Activated CD8-positive, alpha-beta T cell treated with anti-CD3 and anti-CD28 coated beads for 36 hours (primary cell): ENCODE measurements at regions not wholly inside any gene's neighbourhood (a gene's known extent, or its start where the extent isn't known, plus 50 kb on each side); places are given as distances from the start of the nearest gene placed in this dataset.
"Not testable (repeated sequence)": the region's sequence is repeated elsewhere in the genome, so short reads cannot be mapped to it uniquely, and the experiment has no call there.

Experiments used
- ATAC-seq: fragments of 200-7000 bp; cut with Tn5 transposase; one replicate; pipeline ENCODE4 v1.10.0; 2021; ENCODE audit warnings: mild to moderate bottlenecking, moderate library complexity
- CTCF ChIA-PET: fragments of 350-600 bp; sonication (Branson Sonifier 250); formaldehyde crosslinking; loops from one replicate; lab custom pipeline; 2021; ENCODE audit warnings: antibody characterized with exemption; lab: Charles Lee
- POLR2A ChIA-PET: fragments of 350-600 bp; sonication (Branson Sonifier 250); formaldehyde crosslinking; loops from one replicate; lab custom pipeline; 2021; ENCODE audit warnings: antibody characterized with exemption; lab: Charles Lee
- DNase-seq: peaks from one replicate; pipeline ENCODE4 v3.0.0-alpha.2; 2020
- H3K27ac Mint-ChIP-seq: one replicate; pipeline ENCODE4 v1.8.0; 2021; ENCODE audit warnings: mild to moderate bottlenecking, mixed read lengths
- H3K27me3 Mint-ChIP-seq: one replicate; pipeline ENCODE4 v1.8.0; 2021; ENCODE audit warnings: mixed read lengths
- H3K36me3 Mint-ChIP-seq: one replicate; pipeline ENCODE4 v1.8.0; 2021; ENCODE audit warnings: low read depth, mixed read lengths
- H3K4me1 Mint-ChIP-seq: one replicate; pipeline ENCODE4 v1.8.0; 2021; ENCODE audit warnings: low read depth, mixed read lengths
- H3K4me3 Mint-ChIP-seq: one replicate; pipeline ENCODE4 v1.8.0; 2021; ENCODE audit warnings: mild to moderate bottlenecking, moderate library complexity, mixed read lengths
- H3K9me3 Mint-ChIP-seq: one replicate; pipeline ENCODE4 v1.8.0; 2021; ENCODE audit warnings: mixed read lengths
- CTCF ChIP-seq: fragments of 200-600 bp; IDR thresholded peaks from one replicate; pipeline ENCODE4 v1.8.0; 2022; ENCODE audit warnings: antibody characterized with exemption, mild to moderate bottlenecking
- intact Hi-C: fragments of 100-400 bp; cut with micrococcal nuclease; formaldehyde crosslinking; loops from one replicate; pipeline ENCODE4 v1.10.0; 2022

GRCh38 chr21:7916329-7917303 is 2604.8 kb upstream of the TPTE start:
- intact Hi-C loops, result no loop called here
- ChIA-PET CTCF (no interaction called here), POLR2A (no interaction called here)
- ATAC-seq (no peak), DNase-seq (no peak)
- Mint-ChIP-seq H3K36me3 (peaks cover 35% of the 10 kb centered on the region), H3K4me3 (no peak overlapping the region), H3K27ac (no peak overlapping the region), H3K4me1 (no peaks in the 10 kb centered on the region), H3K9me3 (no peaks in the 10 kb centered on the region), H3K27me3 (no peaks in the 10 kb centered on the region)
- TF ChIP-seq CTCF, result no peak

- DNase-seq (no peak), ATAC-seq (no peak)
- intact Hi-C loops, result no loop called here
- CTCF ChIA-PET, result no interaction called here
- Mint-ChIP-seq H3K4me1 (no peaks in the 10 kb centered on the region), H3K36me3 (peaks cover 35% of the 10 kb centered on the region), H3K9me3 (no peaks in the 10 kb centered on the region), H3K27me3 (no peaks in the 10 kb centered on the region), H3K27ac (no peak overlapping the region), H3K4me3 (no peak overlapping the region)
- POLR2A ChIA-PET, result no interaction called here
- TF ChIP-seq CTCF, result no peak
These were observed 2603.7 kb upstream of the TPTE start for GRCh38 chr21:7917729-7918128.

- H3K4me1 Mint-ChIP-seq, H3K27me3 Mint-ChIP-seq, DNase-seq, H3K4me3 Mint-ChIP-seq, H3K36me3 Mint-ChIP-seq, H3K9me3 Mint-ChIP-seq, H3K27ac Mint-ChIP-seq, ATAC-seq, POLR2A ChIA-PET, intact Hi-C loops, CTCF ChIA-PET: not testable (repeated sequence)
These were observed 2595.3 kb upstream of the TPTE start for GRCh38 chr21:7925918-7926582.

GRCh38 chr21:7928528-7928927 is 2592.9 kb upstream of the TPTE start:
- ATAC-seq, H3K4me3 Mint-ChIP-seq, DNase-seq, CTCF ChIA-PET, H3K27ac Mint-ChIP-seq, intact Hi-C loops, H3K27me3 Mint-ChIP-seq, POLR2A ChIA-PET, H3K4me1 Mint-ChIP-seq: not testable (repeated sequence)
- peaks cover 32% of the 10 kb centered on the region for H3K9me3 Mint-ChIP-seq
- H3K36me3 Mint-ChIP-seq, result peaks cover 32% of the 10 kb centered on the region

GRCh38 chr21:7929586-7929985 is 2591.8 kb upstream of the TPTE start:
- H3K4me1 Mint-ChIP-seq, POLR2A ChIA-PET, DNase-seq, H3K4me3 Mint-ChIP-seq, CTCF ChIA-PET, H3K27ac Mint-ChIP-seq, intact Hi-C loops, ATAC-seq, H3K27me3 Mint-ChIP-seq: not testable (repeated sequence)
- Mint-ChIP-seq H3K9me3 (peaks cover 43% of the 10 kb centered on the region), H3K36me3 (peaks cover 42% of the 10 kb centered on the region)

GRCh38 chr21:7930445-7930844 is 2590.9 kb upstream of the TPTE start:
- H3K4me3 Mint-ChIP-seq, CTCF ChIA-PET, ATAC-seq, intact Hi-C loops, H3K27ac Mint-ChIP-seq, H3K4me1 Mint-ChIP-seq, H3K27me3 Mint-ChIP-seq, DNase-seq, POLR2A ChIA-PET: not testable (repeated sequence)
- H3K36me3 Mint-ChIP-seq, result peaks cover 51% of the 10 kb centered on the region
- H3K9me3 Mint-ChIP-seq, result peaks cover 52% of the 10 kb centered on the region

- peaks cover 67% of the 10 kb centered on the region for H3K36me3 Mint-ChIP-seq
- DNase-seq, H3K27me3 Mint-ChIP-seq, H3K4me3 Mint-ChIP-seq, H3K4me1 Mint-ChIP-seq, CTCF ChIA-PET, POLR2A ChIA-PET, ATAC-seq, intact Hi-C loops, H3K27ac Mint-ChIP-seq: not testable (repeated sequence)
- H3K9me3 Mint-ChIP-seq, result peaks cover 68% of the 10 kb centered on the region
These were observed 2589.3 kb upstream of the TPTE start for GRCh38 chr21:7932113-7932512.

- POLR2A ChIA-PET, H3K27ac Mint-ChIP-seq, H3K4me3 Mint-ChIP-seq, H3K4me1 Mint-ChIP-seq, H3K27me3 Mint-ChIP-seq, intact Hi-C loops, CTCF ChIA-PET, ATAC-seq, DNase-seq: not testable (repeated sequence)
- Mint-ChIP-seq H3K36me3 (peaks cover 74% of the 10 kb centered on the region), H3K9me3 (peaks cover 76% of the 10 kb centered on the region)
These were observed 2588.5 kb upstream of the TPTE start for GRCh38 chr21:7932834-7933233.
